Mucosa of descending colon (tissue), 3 donors: ENCODE measurements at regions not wholly inside any gene's neighbourhood (a gene's known extent, or its start where the extent isn't known, plus 50 kb on each side); places are given as distances from the start of the nearest gene placed in this dataset.

Source experiments
- ATAC-seq: fragments of 200-7000 bp; cut with Tn5 transposase; one replicate; pipeline ENCODE4 v1.9.1; 2020; ENCODE audit warnings: mild to moderate bottlenecking, moderate library complexity
- DNase-seq, 3 donors: peaks; one replicate each; pipeline ENCODE4 v3.0.0-alpha.2; 2020
- H3K36me3 ChIP-seq: fragments of 200-600 bp; one replicate; pipeline ENCODE4 v1.8.0; 2021; ENCODE audit warnings: low read depth, mild to moderate bottlenecking
- H3K4me1 ChIP-seq: fragments of 200-600 bp; one replicate; pipeline ENCODE4 v1.8.0; 2021; ENCODE audit warnings: low read depth, mild to moderate bottlenecking
- H3K4me3 ChIP-seq: fragments of 200-600 bp; one replicate; pipeline ENCODE4 v1.8.0; 2021; ENCODE audit warnings: mild to moderate bottlenecking
- H3K9me3 ChIP-seq: fragments of 200-600 bp; one replicate; pipeline ENCODE4 v1.8.0; 2021; ENCODE audit warnings: mild to moderate bottlenecking
- intact Hi-C, 2 donors: fragments of 100-400 bp; cut with DNase I in 1 of 2; cut with micrococcal nuclease in 1 of 2; formaldehyde crosslinking; loops; one replicate each; pipeline versions ENCODE4 v1.11.0 to v1.11.1; 2022; cut with DNase I, micrococcal nuclease
- TF ChIP-seq, protein P1 (sequence below): fragments of 200-600 bp; IDR thresholded peaks from one replicate; pipeline ENCODE4 v1.8.0; 2022; ENCODE audit warnings: antibody characterized with exemption, mild to moderate bottlenecking
- donor health status: DM: no; HTN: no; CAD: no; lungs with moderate emphysema.
- donor health status: DM: no; HTN: no; CAD: no.
- donor health status: DM: no; HTN: yes; CAD: no.

DNA sequence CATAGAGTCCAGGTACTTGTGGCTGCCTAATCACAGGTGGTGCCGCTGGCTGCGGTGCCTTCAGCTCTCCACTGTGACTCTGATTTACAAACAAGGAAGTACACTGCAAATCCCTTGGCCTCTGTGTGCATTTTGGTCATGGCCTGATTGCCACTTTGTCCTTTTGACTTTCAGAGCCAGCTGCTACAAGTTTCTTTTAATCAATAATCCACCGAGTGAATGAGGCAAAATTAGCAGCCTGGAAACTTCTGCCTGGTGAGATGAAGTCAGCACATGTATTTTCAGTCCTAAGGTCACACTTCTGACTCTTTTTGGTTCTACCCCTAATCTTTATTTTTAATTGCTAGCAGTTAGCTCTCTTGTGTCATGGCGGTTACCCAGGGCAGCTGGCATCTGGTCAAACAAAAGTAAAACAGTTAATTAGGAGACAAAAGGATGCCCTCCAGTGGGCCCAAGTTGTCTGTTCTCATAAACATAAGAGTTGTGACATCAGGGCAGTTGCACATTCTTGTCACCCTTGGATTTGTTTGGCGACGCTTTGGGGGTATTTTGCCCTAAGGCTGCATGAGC lies 62.3 kb upstream of the LNX1 start:
- ATAC-seq (peak; percentile 78), DNase-seq (peak; percentile 58 to 61 (median 58))
- Histone ChIP-seq H3K4me1 (peaks cover 25% of the 10 kb centered on the region), H3K36me3 (no peaks in the 10 kb centered on the region), H3K4me3 (no peak overlapping the region), H3K9me3 (no peaks in the 10 kb centered on the region)
- intact Hi-C loops, result no loop called here
- TF ChIP-seq, protein P1, sequence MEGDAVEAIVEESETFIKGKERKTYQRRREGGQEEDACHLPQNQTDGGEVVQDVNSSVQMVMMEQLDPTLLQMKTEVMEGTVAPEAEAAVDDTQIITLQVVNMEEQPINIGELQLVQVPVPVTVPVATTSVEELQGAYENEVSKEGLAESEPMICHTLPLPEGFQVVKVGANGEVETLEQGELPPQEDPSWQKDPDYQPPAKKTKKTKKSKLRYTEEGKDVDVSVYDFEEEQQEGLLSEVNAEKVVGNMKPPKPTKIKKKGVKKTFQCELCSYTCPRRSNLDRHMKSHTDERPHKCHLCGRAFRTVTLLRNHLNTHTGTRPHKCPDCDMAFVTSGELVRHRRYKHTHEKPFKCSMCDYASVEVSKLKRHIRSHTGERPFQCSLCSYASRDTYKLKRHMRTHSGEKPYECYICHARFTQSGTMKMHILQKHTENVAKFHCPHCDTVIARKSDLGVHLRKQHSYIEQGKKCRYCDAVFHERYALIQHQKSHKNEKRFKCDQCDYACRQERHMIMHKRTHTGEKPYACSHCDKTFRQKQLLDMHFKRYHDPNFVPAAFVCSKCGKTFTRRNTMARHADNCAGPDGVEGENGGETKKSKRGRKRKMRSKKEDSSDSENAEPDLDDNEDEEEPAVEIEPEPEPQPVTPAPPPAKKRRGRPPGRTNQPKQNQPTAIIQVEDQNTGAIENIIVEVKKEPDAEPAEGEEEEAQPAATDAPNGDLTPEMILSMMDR, result no peak

DNA sequence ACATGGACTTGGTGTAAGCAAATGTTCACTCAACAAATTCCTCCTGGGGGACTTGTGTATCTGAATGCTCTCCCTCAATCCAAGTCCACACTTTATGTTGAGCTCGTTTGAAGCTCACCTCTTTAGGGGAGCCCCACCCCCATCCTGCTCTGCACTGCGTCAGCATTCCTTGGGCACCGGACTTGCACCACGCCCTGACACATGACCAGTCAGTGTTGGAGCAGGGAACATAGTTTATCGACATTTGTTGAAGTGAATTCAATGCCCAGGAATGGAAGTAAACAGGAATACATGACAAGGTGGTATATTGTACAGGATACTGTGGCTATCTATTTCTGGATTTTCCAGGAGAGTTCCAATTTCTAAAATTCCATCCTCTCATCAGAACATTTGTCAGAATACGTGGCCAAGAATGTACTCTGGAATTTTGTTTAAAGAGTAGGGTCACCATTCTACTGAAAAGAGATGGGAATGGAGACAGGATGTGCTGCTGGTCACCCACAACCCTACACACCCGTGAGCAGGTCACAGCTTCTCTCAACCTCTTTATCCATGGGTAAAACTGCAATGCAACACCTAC lies 60.0 kb upstream of the LNX1 start:
- Histone ChIP-seq H3K4me1 (peaks cover 30% of the 10 kb centered on the region), H3K9me3 (no peaks in the 10 kb centered on the region), H3K36me3 (no peaks in the 10 kb centered on the region), H3K4me3 (no peak overlapping the region)
- TF ChIP-seq, protein P1, result no peak
- peak; percentile 81 for ATAC-seq
- peak; percentile 76 to 85 (median 79) for DNase-seq
- intact Hi-C loops, result no loop called here

DNA sequence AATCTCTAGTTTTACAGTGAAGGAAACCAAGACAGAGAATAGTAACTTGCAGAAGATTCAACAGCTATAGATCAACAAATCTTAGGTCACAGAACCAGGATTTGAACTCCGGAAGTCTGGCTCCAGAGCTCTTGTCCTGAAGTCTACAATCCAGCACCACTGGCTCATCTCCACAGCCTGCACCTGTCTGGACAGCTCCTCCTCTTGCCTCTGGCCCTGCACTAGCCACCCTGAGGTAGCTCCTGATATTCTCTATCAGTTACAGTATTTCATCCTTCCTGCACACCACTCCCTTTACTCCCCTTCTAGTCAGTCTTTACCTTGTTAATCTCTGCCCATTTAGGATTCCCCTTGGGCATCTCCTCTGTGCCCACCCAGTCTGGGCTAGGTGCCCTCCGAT lies 58.1 kb upstream of the LNX1 start:
- ATAC-seq, result no peak
- Histone ChIP-seq H3K36me3 (no peaks in the 10 kb centered on the region), H3K4me1 (peaks cover 36% of the 10 kb centered on the region), H3K9me3 (no peaks in the 10 kb centered on the region), H3K4me3 (no peak overlapping the region)
- TF ChIP-seq, protein P1, result no peak
- no peak for DNase-seq
- intact Hi-C loops, result loop anchor here in 1 of 2 donors (10.0 kb wide), 1 partner anchor 55 kb away; the partner anchor contains the start of gene LNX1

DNA sequence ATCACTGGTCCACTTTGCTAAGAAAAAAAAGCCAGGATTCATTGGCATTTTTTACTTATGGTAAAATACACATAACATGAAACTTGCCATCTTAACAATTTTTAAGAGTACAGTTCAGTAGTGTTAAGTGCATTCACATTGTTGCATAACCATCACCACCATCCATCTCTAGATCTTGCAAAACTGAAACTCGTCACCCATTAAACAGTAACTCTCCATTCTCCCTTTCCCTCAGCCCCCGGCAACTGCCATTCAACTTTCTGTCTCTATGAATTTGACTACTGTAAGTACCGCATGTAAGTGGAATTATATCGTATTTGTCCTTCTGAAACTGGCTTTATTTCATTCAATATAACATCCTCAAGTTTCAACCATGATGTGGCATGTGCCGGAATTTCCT lies 56.3 kb upstream of the LNX1 start:
- TF ChIP-seq, protein P1, result no peak
- no peaks in the 10 kb centered on the region for H3K36me3 ChIP-seq
- no peak for DNase-seq
- intact Hi-C loops, result loop anchor here in 1 of 2 donors (10.0 kb wide), 1 partner anchor 53 kb away; the partner anchor contains the start of gene LNX1
- H3K9me3 ChIP-seq, result no peaks in the 10 kb centered on the region
- peaks cover 23% of the 10 kb centered on the region for H3K4me1 ChIP-seq
- H3K4me3 ChIP-seq, result no peak overlapping the region
- no peak for ATAC-seq

DNA sequence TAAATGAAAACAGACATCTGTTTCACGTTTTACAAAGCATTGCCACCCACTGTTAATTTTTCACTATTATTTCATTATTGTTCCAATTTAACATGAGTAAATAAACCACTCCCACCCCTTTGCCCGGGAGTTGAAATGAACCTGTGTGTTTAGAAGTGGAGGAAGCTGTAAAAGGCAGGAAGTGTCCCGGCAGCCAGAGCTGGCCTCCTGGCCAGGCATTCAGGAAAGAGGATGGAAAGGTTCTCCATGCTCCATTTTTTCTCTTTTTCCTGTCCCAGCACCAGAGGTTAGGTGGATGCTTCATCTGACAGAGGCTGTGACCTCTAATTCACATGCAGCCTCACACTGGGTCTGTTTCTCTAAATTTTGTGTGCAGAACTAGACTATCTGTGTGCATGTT lies 55.5 kb upstream of the LNX1 start:
- ATAC-seq (peak; percentile 46), DNase-seq (peak; percentile 49 to 68 (median 60))
- intact Hi-C loops, result loop anchor here in 1 of 2 donors (10.0 kb wide), 1 partner anchor 52 kb away; the partner anchor contains the start of gene LNX1
- no peaks in the 10 kb centered on the region for H3K9me3 ChIP-seq
- H3K36me3 ChIP-seq, result no peaks in the 10 kb centered on the region
- TF ChIP-seq, protein P1, result no peak
- no peak overlapping the region for H3K4me3 ChIP-seq
- peaks cover 20% of the 10 kb centered on the region for H3K4me1 ChIP-seq
